22Rv1 (cell line): ENCODE measurements at regions not wholly inside any gene's neighbourhood (a gene's known extent, or its start where the extent isn't known, plus 50 kb on each side); places are given as distances from the start of the nearest gene placed in this dataset.

ENCODE experiments used
- CTCF ChIP-seq: fragments of 450-650 bp; IDR thresholded peaks from 2 replicates; pipeline ENCODE4 v1.5.1; 2017; ENCODE audit warnings: mild to moderate bottlenecking
- ZFX ChIP-seq: fragments of 450-650 bp; IDR thresholded peaks from 2 replicates; pipeline ENCODE4 v1.6.1; 2017; ENCODE audit warnings: antibody characterized with exemption, borderline replicate concordance

GRCh38 chr5:72673180-72673579 lies 143.3 kb upstream of the TNPO1 start:
- TF ChIP-seq CTCF (no peak), ZFX (no peak)
